ENCODE measurements at regions not wholly inside any gene's neighbourhood (a gene's known extent, or its start where the extent isn't known, plus 50 kb on each side); places are given as distances from the start of the nearest gene placed in this dataset.

DNA sequence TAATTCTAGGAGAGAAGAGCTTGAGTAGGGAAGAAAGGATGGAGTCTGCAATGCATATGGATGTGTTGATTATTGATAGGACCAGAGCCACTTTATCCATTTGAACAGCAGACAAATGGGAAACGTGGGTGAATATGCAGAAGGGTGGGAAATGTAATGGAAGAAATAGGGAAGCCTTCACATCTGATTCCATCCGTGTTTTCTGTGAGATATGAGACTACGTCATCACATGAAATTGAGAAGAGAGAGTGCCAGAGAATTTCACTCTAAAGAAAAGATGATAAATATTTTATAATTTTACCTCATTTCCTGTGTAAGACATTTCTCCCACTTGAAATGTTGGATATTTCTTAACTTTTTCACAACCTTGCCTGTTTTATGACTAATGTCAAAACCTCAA is 788.4 kb upstream of the FAM98A start:
- Histone ChIP-seq H4K5ac (ENCODE audit: insufficient read length, low read depth, low read length) (no peak overlapping the region), H2BK5ac (ENCODE audit: low read depth, low read length) (no peak overlapping the region)
- TF ChIP-seq SP1 (IDR thresholded peaks at IDR 0.05; ENCODE audit: low read depth, low read length) (no peak), SP2 (IDR thresholded peaks at IDR 0.05; ENCODE audit: low read length) (no peak), POU5F1 (IDR thresholded peaks at IDR 0.05; ENCODE audit: low read depth, low read length) (no peak), EP300 (IDR thresholded peaks at IDR 0.05; ENCODE audit: borderline replicate concordance in 1 of 2, low read depth in 2 of 2, low read length in 2 of 2) (no peak), GTF2F1 (IDR thresholded peaks at IDR 0.05; ENCODE audit: borderline replicate concordance, low read depth, low read length) (no peak), SIRT6 (IDR thresholded peaks at IDR 0.05; ENCODE audit: low read length) (no peak), GABPA (IDR thresholded peaks at IDR 0.05; ENCODE audit: borderline replicate concordance, insufficient read depth, low read length) (no peak), TAF7 (optimal IDR thresholded peaks at IDR 0.05; ENCODE audit: borderline replicate concordance, low read depth, low read length) (no peak), CHD2 (IDR thresholded peaks at IDR 0.05; ENCODE audit: low read length) (no peak)
- TF ChIP-seq, protein P1, sequence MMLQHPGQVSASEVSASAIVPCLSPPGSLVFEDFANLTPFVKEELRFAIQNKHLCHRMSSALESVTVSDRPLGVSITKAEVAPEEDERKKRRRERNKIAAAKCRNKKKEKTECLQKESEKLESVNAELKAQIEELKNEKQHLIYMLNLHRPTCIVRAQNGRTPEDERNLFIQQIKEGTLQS (IDR thresholded peaks at IDR 0.05; ENCODE audit: insufficient read depth, low read depth, low read length), result no peak
- TF ChIP-seq, protein P2, sequence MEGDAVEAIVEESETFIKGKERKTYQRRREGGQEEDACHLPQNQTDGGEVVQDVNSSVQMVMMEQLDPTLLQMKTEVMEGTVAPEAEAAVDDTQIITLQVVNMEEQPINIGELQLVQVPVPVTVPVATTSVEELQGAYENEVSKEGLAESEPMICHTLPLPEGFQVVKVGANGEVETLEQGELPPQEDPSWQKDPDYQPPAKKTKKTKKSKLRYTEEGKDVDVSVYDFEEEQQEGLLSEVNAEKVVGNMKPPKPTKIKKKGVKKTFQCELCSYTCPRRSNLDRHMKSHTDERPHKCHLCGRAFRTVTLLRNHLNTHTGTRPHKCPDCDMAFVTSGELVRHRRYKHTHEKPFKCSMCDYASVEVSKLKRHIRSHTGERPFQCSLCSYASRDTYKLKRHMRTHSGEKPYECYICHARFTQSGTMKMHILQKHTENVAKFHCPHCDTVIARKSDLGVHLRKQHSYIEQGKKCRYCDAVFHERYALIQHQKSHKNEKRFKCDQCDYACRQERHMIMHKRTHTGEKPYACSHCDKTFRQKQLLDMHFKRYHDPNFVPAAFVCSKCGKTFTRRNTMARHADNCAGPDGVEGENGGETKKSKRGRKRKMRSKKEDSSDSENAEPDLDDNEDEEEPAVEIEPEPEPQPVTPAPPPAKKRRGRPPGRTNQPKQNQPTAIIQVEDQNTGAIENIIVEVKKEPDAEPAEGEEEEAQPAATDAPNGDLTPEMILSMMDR (IDR thresholded peaks at IDR 0.05; ENCODE audit: control extremely low read depth in 1 of 3, insufficient read depth in 1 of 3, low read depth in 1 of 3, low read length in 3 of 3), result no peak

More for the DNA sequence above, 788.4 kb upstream of the FAM98A start:
- Histone ChIP-seq H2BK20ac (ENCODE audit: low read length) (no peak overlapping the region), H3K27me3 (replicated peaks in 1 of 4; ENCODE audit: control insufficient read depth in 3 of 4, extremely low read depth in 1 of 4, insufficient read depth in 3 of 4, low read length in 3 of 4) (no peaks in the 10 kb centered on the region), H3K4me3 (ENCODE audit: extremely low read depth in 1 of 4, insufficient read depth in 2 of 4, low read depth in 3 of 4, low read length in 4 of 4) (no peak overlapping the region), H2AK5ac (ENCODE audit: low read depth, low read length) (no peak overlapping the region), H3K9me3 (ENCODE audit: insufficient read depth in 2 of 2, low read depth in 1 of 2, low read length in 1 of 2) (no peaks in the 10 kb centered on the region), H3K79me1 (ENCODE audit: low read depth, low read length) (no peaks in the 10 kb centered on the region), H4K91ac (replicated peaks; ENCODE audit: insufficient read length, low read length) (no peak overlapping the region), H3K56ac (replicated peaks; ENCODE audit: insufficient read length, low read depth, low read length) (no peak overlapping the region), H2AFZ (ENCODE audit: low read length) (no peak overlapping the region), H2BK12ac (ENCODE audit: low read depth, low read length) (no peak overlapping the region), H3K18ac (ENCODE audit: extremely low read depth, low read length) (no peak overlapping the region), H3K4ac (replicated peaks; ENCODE audit: insufficient read length, low read depth, low read length) (no peak overlapping the region), H3K36me3 (ENCODE audit: control insufficient read depth in 2 of 4, insufficient read depth in 4 of 4, low read length in 3 of 4) (no peaks in the 10 kb centered on the region), H4K8ac (ENCODE audit: extremely low read depth, insufficient read depth, low read length) (no peak overlapping the region), H3K4me2 (ENCODE audit: insufficient read depth in 1 of 2, low read depth in 2 of 2, low read length in 2 of 2) (no peak overlapping the region), H3K23me2 (ENCODE audit: low read depth, low read length) (no peaks in the 10 kb centered on the region), H3K9ac (replicated peaks in 1 of 4; ENCODE audit: extremely low read depth in 1 of 4, low read depth in 3 of 4, low read length in 3 of 4) (no peak overlapping the region), H3K79me2 (ENCODE audit: control insufficient read depth in 1 of 2, insufficient read depth in 2 of 2, low read length in 2 of 2) (no peaks in the 10 kb centered on the region), H3K27ac (ENCODE audit: low read depth, low read length) (no peak overlapping the region), H3K14ac (ENCODE audit: insufficient read length) (no peak overlapping the region), H4K20me1 (replicated peaks in 1 of 2; ENCODE audit: control insufficient read depth in 1 of 2, insufficient read depth in 2 of 2, low read length in 2 of 2) (no peaks in the 10 kb centered on the region), H3K4me1 (replicated peaks in 1 of 4; ENCODE audit: control insufficient read depth in 3 of 4, insufficient read depth in 4 of 4, low read length in 3 of 4) (peaks cover 0 to 4% (median 0%) of the 10 kb centered on the region in 4 experiments; a peak in 1 of 7 replicates), H3K23ac (ENCODE audit: insufficient read length) (no peak overlapping the region), H2BK120ac (replicated peaks; ENCODE audit: low read depth, low read length) (no peak overlapping the region), H2BK15ac (ENCODE audit: low read length) (no peak overlapping the region)
- 83% methylated on average over 3 of the region's 3 CpGs; no CpG with 5 or more reads in 1 of the 2 experiments for WGBS, 2 experiments (ENCODE audit: extremely low coverage in 1 of 2, insufficient coverage in 1 of 2, insufficient read length in 1 of 2, insufficient replicate concordance in 2 of 2, low coverage in 1 of 2, low lambda C conversion rate in 2 of 2, missing lambda C conversion rate in 1 of 2)
- ChIA-PET POLR2A (ENCODE audit: partially characterized antibody) (no interaction called here), CTCF (ENCODE audit: partially characterized antibody) (no interaction called here)
- no peak for FAIRE-seq
- no peak for DNase-seq (ENCODE audit: low read depth in 1 of 2, low spot score in 2 of 2)

All from H1 (cell line).